Bone marrow (tissue), 2 donors: ENCODE measurements at regions not wholly inside any gene's neighbourhood (a gene's known extent, or its start where the extent isn't known, plus 50 kb on each side); places are given as distances from the start of the nearest gene placed in this dataset.

Experiments used
- DNase-seq, 2 donors: peaks; one replicate each; lab custom pipeline; 2025; lab: John Stamatoyannopoulos, UW

GRCh38 chr3:40995271-40995670 is 204.0 kb upstream of the CTNNB1 start:
- no peak for DNase-seq

DNA sequence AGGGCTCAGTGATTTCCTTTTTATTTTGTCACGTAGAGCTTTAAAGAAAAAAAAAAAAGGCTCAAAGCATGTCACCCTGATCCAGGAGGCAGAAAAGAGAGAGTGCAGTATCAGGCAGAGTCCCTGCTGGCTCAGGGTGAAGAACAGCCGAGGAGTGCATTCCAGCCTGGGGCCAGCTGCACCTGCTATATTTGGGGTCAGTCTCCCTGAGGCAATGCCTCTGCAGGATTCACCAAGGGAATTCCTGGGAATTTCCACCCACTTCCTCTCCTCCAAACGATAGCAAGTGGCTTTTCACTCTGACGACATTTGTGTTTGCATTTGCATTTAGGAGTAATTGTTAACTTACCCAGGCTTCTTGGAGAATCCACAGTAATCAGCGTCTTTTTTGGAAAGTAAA is 202.9 kb upstream of the CTNNB1 start:
- DNase-seq, result no peak

- no peak for DNase-seq
These were observed 202.2 kb upstream of the CTNNB1 start for GRCh38 chr3:40996827-40997710.

- DNase-seq, result no peak
These were observed 201.4 kb upstream of the CTNNB1 start for GRCh38 chr3:40997711-40998519.

GRCh38 chr3:40999682-41000081 is 199.6 kb upstream of the CTNNB1 start:
- DNase-seq, result no peak

- DNase-seq, result no peak
These were observed 198.8 kb upstream of the CTNNB1 start for GRCh38 chr3:41000471-41000870.

DNA sequence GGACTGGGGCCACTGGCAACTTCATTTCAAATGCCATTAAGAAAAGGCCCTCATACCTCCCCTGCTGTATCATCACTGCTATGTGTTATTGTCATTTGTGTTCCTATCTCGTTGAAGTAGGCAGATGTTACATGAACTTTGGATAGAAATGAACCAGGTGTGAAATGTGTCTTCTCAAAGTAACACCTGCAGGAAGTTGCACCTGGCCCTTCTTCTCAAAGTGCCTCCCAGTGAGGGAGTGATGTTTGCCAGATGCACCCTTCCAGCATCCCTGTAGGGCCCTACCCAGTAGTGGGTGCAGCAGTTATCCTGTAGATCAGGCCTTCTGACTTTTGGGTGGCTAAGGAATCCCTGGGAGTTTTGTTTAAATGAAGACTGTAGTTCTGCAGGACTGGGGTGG is 197.7 kb upstream of the CTNNB1 start:
- DNase-seq, result no peak

GRCh38 chr3:41002104-41002503 is 197.2 kb upstream of the CTNNB1 start:
- no peak for DNase-seq

DNA sequence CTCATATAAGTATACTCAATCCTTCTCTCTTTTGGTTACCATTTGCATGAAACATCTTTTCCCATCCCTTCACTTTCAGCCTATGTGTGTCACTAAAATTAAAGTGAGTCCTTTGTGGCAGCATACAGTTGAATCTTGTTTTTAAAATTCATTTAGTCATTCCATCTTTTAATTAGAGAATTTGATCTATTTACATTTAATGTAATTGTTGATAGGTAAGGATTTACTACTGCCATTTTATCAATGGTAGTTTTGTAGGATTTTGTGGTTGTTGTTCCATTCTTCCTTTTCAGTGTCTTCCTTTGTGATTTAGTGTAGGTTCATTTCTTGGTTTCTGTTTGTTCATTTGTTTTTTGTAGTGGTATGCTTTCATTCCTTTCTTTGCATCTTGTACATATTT is 191.9 kb upstream of the CTNNB1 start:
- DNase-seq, result no peak

GRCh38 chr3:41011854-41012253 is 187.5 kb upstream of the CTNNB1 start:
- DNase-seq, result no peak

DNA sequence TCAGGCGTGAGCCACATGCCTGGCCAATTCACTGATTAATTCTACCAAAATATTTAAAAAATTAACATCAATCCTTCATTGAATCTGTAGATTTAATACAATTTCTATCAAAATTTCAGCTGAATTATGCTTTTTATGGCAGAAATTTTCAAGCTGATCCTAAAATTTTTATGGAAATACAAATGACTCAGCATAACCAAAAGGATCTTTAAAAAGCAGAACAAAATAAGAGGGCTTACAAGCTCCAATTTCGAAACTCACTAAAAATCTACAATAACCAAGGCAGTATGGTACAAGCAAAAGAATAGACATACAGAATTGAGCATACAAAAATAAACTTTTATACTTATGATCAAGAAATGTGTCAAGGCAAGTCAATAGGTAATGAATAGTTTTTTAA is 180.4 kb upstream of the CTNNB1 start:
- DNase-seq, result no peak

DNA sequence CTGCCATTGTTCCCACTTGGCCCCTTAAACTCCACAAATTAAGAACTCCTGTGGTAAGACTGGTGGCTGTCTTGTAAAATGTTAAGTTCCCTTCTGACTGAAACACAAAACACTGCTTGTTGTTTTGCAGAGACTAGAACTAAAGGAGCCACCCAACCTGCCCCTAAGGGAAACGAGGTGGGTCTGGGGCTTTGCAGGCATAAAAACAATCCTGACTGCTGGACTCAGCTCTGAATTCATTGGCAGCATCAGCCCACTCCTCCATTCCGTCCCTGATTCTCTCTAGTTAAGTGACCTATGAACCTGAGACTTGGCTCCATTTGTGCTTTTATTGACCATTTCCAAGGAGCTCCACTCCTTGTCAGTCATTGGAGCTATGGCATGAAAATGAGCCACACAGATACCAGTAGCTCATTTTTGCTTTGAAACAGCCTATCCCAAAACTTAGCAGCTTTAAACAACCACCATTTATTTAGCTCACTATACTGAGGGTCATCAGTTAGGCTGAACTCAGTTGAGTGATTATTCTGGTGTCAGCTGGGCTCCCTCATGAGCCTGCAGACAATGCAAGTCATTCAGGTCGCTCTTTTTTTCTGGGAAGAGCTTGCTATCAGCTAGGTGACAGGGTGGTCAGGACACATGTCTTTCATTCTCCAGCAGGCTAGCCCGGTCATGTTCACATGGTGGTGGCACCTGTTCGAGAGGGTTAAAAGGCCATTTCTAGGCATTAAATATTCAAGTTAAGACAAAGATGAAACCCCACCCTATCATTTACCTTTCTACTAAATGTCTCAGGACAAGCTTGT is 175.1 kb upstream of the CTNNB1 start:
- no peak for DNase-seq

- DNase-seq, result no peak
These were observed 172.7 kb upstream of the CTNNB1 start for GRCh38 chr3:41026394-41027177.

- no peak for DNase-seq
These were observed 169.9 kb upstream of the CTNNB1 start for GRCh38 chr3:41029356-41029755.

GRCh38 chr3:41030220-41030619 is 169.1 kb upstream of the CTNNB1 start:
- no peak for DNase-seq

GRCh38 chr3:41031401-41031800 is 167.9 kb upstream of the CTNNB1 start:
- no peak for DNase-seq

GRCh38 chr3:41033956-41034519 is 165.3 kb upstream of the CTNNB1 start:
- no peak for DNase-seq

DNA sequence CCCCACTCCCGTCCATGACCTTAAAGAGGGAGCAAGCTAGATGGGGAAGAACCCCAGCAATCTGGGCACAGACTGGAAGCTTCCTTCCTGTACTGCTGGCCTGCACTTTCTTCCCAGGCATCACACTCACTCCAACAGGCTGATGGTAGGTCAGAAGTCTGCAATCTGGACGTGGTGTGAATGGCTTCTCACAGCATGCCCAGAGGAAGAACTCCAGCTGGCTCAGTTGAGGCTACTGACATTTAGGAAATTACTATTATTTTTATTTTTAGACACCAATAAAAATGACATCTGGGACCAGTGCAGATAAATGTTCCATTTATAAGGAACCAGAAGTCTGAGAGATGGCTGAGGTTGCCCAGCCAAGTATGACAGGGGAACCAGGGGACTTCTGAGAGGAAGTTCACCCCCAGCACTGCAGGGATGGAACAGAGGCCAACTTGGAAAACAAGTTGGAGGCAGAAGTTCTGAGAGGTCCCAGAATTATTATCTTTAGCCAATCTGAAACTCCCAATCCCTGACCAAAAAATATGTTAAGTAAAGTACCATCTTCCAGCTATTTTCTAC is 163.8 kb upstream of the CTNNB1 start:
- DNase-seq, result no peak

- no peak for DNase-seq
These were observed 161.5 kb upstream of the CTNNB1 start for GRCh38 chr3:41037651-41038334.

DNA sequence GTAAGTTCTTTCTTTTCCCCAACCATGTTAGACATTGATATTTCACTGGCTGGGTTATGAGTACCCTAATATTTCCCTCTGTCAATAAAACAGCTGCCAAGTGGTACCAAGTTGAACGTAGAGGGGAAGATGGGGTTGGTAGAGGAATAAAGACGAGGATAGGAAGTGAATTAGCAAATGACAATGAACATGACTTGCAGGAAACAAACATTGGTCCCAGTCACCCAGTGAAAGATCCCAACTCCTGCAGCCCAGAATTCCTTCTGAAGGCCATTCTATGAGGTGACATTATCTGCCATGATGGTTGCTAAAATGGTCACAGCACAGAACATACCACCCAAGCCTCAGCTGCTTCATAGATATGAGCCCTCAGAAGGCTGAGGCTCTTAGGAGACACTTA is 159.0 kb upstream of the CTNNB1 start:
- DNase-seq, result no peak
